Skin epidermis (tissue), 12 donors: ENCODE measurements at regions not wholly inside any gene's neighbourhood (a gene's known extent, or its start where the extent isn't known, plus 50 kb on each side); places are given as distances from the start of the nearest gene placed in this dataset.

ENCODE experiments used
- H3K27ac ChIP-seq, 21 experiments: fragments of 200-600 bp; sonication (generic) in 11 of 21; one replicate each; pipeline ENCODE4 v1.5.0; 2020; ENCODE audit warnings: mild to moderate bottlenecking in 3 of 21, inconsistent platforms in 2 of 21, moderate library complexity in 2 of 21
- H3K4me3 ChIP-seq, 7 experiments: fragments of 200-600 bp; sonication (generic) in 2 of 7; one replicate each; pipeline ENCODE4 v1.5.0; 2020; ENCODE audit warnings: inconsistent platforms in 2 of 7, mild to moderate bottlenecking in 2 of 7, moderate library complexity in 1 of 7

DNA sequence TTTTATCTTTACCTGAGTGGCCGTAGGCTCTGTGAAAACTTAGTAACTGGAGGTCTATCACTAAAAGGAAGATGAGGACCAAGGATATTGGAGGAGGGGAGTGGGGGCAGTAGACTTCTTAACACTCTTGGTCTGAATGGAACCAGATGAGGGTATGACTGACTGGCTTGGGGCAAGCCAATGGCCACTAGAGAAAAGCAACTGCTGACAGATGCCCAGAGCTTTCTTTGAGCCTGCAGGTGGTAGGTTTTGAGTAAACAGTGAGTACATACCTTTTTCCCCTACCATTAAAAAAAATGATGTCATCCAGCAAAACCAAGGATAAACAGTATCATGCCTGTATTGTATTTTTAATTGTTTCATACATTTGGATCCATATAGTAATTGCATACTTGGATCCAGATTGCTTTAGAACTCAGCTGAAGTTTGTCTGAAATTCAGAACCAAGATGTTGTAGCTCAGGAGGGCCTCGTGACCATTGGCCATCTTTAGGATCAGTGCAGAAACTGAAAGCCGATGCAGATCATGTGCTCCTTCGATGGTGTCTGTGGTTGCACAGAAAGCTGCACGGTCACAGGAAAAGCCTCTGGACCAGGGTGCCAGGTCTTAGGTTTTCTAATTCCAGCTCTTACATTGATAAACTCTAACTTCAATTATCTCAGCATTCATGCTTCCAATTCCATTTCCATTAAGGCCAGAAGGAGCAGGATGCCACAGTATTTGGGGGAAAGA lies 131.0 kb downstream of the PDGFRA start:
- no peak overlapping the region for H3K27ac ChIP-seq
- H3K4me3 ChIP-seq, result no peak overlapping the region

DNA sequence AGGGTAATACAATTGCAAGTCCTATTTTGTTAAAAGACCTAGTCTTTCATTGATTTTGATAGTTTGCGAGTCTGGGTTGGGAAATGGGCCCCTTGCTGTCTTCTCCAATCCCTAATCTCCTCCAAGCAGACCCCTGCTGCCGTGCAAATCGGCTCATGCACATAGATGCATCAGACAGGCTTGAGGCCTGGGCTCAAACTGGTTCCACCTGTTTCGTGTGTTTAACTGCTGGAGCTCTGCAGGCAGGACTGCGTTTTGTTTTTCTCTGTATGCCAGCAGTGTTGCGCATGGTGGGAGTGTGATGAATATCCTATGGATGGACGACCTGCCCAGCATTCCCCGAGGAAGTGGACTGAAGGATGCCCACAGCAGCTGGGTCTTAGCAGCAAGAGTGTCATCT lies 133.9 kb downstream of the PDGFRA start:
- H3K27ac ChIP-seq, result no peak overlapping the region
- H3K4me3 ChIP-seq, result no peak overlapping the region

DNA sequence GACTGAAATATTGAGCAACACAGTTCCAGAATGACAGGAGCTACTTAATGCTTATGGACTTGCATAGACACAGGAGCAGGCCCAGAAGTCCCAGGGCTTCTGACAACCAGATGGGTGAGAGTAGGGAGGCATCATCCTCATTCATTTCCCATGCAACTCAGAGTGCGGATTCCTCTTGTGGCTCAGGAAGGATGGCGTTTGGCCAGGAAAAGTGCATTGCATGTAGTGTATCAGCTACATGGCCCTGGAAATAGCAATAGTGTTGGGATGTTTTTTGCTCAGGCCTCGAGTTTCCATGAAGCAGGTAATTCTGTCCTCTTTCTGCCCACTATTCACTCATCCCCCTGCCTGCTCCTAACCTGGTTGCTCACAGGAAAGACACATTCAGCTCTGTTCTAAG lies 136.6 kb downstream of the PDGFRA start:
- Histone ChIP-seq H3K27ac (no peak overlapping the region), H3K4me3 (no peak overlapping the region)

DNA sequence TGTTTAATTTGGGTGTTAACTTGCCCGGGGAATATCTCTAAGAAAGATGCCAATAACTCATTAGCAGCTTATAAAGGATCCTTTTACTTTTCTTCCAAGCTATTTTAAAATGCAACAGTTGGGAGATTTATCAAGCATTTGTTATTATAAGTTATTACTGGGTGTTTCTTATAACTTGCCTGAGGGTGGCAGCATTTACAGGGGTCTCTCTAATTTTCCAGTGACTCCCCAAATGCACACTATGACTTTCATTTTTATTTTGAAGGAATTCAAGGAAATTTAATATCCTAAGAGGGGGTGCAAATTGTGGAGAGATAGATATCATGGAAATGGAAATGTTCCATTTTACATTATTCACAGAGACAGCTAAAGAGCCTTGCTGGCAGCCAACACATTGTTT lies 138.0 kb downstream of the PDGFRA start:
- Histone ChIP-seq H3K4me3 (no peak overlapping the region), H3K27ac (no peak overlapping the region)

DNA sequence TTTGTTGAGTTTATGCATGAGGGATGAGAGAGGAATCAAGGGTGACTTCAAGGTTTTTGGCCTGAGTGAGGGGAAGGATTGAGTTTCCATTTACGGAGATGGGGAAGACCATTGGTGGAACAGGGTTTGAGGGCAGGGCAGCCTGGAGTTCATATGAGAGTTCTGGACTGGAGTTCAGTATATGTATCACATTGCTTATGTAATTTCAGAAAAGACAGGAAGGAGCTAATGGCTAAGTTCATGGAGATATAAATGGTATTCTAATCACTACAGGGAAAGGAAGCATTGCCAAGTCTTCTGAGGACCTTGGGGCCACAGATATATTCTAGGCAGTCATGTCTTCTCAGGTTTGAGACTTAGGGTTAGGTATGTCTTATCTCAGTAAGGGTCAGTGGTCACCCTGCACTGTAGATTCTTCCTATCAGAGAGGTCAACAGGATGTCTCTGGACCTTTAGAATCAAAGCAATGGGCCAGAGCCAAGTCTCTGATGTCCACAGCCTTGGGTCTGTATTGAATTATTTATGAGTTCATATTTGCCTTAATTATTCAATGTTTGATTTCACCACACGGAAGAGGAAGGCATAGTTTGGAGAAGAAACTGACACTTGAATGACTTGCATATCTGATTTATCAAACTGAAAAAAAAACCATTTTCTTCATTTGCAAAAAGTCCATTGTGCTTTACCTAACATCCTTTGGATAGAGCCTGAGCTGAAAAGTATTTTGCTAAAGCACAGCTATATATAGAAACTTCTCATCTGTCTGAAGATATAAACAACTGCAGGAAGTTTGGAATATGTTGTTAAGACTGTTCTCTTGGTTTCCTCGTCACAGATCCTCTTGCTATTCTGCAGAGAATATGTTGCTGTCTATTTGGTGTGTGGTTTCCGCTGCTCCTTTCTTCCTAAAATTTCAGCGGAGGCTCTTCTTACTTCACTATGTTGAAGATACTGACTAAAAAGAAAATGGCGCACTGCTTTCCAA lies 139.5 kb downstream of the PDGFRA start:
- no peak overlapping the region for H3K27ac ChIP-seq
- H3K4me3 ChIP-seq, result no peak overlapping the region

DNA sequence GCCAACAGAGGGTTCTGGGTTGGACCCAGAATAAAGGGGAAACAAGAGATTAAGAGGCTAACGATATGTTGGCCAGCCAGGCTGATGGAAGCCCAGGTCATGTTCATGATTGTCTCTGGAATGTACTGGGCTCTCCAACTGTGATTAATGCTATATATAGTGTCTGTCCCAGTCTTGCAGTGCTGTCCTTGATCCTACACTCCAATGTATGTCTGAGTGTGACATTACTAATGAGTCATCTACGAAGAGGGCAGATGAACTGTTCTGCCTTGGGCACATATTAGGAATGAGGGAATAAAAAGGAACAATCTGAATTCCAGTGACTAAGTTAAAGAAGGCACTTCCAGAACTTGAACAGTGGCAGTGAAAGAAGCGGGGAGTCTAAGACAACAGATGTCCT lies 142.1 kb downstream of the PDGFRA start:
- Histone ChIP-seq H3K27ac (no peak overlapping the region), H3K4me3 (no peak overlapping the region)

DNA sequence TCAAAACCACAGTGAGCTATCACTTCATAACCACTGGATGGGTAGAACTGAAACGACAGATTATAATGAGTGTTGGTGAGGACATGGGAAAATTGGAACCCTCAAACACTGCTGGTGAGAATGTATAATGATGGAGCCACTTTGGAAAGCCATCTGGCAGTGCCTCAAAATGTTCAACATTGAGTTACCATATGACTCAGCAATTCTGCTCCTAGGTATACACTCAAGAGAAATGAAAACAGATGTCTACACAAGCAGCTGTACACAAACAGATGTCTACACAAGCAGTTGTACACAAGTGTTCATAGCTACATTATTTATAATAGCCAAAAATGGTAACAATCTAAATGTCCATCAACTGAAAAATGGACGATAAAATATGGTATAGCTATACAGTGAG lies 143.9 kb downstream of the PDGFRA start:
- Histone ChIP-seq H3K27ac (no peak overlapping the region), H3K4me3 (no peak overlapping the region)

DNA sequence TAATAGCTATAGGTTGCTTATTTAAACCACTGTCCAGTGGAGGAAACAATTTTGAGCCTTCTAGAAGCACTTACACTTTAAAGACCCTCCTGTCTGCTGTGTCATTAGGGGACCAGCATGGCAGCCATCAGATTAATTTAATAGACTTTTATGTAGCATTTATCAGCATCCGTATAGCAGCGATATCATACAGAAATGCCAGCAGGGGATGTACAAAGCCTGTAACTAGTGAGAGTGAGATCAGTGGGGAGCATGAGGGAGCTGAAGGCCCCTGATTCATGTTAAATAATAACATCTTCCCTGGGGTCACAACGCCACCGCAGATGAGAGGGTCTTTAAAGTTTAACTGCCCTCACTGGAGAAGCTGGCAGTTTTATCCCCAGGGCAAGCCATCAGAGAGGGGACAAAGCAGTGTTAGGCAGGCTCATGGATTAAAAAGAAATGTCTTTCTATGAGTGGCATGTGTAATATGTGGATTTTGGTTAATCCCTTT lies 144.7 kb downstream of the PDGFRA start:
- Histone ChIP-seq H3K27ac (no peak overlapping the region), H3K4me3 (no peak overlapping the region)

DNA sequence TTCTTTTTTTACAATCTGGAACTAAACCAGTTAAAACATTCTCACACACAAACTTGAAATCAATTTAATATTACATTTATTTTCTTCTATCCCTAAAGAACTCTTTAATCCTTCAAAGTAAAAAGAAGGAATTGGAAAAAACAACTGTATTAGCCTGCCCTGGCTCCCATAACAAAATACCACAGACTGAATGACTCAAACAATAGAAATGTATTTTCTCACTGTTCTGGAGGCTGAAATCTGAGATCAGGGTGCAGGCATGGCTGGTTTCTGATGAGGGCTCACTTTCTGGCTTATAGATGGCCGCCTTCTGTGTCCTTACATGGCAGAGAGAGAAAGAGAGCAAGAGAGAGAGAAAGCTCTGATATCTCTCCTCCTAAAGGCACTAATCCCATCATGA lies 149.4 kb downstream of the PDGFRA start:
- Histone ChIP-seq H3K27ac (no peak overlapping the region), H3K4me3 (no peak overlapping the region)

DNA sequence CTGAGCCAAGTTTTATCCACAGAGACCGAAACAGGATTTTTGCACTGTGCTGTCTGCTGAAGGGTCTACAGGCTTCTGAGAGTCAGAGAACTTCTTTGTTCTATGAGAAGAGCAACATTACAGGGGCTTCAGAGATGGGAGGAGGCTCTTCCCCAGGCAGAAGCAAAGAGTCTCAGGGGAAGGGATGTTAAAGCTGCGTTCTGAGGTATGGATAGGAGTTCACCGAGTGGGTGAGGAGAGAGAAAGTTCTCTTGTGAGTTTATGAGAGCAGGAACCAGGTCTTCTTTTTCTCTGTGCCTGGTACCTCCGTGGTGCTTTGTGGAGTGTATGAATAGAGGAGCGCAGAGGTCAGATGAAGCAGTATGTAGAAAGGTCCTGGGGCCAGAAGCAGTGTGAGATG lies 155.1 kb downstream of the PDGFRA start:
- Histone ChIP-seq H3K4me3 (no peak overlapping the region), H3K27ac (no peak overlapping the region)

DNA sequence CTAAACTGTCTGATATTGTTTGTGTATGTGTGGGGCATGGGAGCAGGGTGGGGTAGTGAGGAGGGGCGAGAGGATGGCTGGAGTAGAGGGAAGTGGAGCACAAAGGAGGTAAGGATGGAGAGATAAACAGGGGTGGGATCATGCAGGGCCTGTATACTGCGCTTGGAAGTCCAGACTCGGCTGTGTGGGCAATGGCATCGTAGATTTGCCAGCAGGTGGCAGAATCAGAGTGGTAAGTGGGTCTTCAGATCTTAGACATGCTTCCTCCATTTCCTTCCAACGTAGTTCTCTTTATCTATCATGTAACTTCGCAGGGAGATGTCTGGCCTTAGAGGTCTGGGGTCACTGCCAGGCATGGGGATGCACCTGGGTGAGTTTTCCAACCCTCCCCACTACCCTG lies 155.5 kb downstream of the PDGFRA start:
- Histone ChIP-seq H3K27ac (no peak overlapping the region), H3K4me3 (no peak overlapping the region)

DNA sequence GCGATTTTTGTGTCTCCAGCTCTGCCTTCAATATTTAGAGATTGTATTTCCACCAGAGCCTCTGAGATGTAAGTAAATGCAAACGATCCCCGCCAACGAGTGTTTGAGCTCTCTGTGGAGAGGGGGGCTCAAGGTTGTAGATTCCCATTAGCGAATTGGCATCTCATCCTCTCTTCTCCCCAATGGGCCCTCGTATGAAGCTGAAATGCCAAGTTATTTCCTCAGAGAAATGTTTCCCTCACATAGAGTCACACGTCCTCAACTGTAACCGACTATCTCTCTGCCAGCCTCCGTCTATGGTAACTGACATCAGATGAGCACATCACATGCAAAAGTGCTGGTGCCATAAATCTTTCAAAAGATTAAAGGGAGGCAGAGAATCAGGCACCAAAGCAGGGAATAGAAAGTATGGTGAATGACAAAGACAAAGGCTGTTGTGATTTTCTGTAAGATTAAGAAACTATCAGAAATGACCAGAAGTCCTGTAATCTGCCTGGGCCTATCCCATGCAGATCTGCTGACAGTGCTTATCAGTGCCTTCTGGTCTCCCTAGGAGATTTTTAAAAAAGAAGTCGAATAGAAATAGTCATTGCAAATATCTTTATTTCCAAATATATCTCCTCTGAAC lies 157.1 kb downstream of the PDGFRA start:
- no peak overlapping the region for H3K27ac ChIP-seq

DNA sequence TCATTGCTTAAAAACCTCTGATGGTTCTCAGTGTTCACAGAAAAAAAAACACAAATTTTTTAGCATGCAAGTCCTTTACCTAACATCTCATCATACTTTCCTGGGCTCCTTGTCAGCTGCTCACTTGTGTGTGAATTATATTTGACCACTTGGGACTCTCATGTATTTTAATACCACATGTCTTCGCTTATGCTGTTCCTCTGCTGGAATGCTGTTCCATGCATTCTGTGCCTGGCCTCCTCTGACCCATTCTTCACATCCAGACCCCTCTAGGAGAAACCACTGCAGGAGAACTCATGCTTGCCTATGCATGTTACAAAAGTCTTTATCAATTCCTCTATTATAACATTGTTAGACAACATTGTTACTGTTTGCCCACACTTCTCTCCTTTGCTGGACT lies 157.6 kb downstream of the PDGFRA start:
- no peak overlapping the region for H3K27ac ChIP-seq
- no peak overlapping the region for H3K4me3 ChIP-seq

More for the DNA sequence above, 157.1 kb downstream of the PDGFRA start:
- H3K4me3 ChIP-seq, result no peak overlapping the region

DNA sequence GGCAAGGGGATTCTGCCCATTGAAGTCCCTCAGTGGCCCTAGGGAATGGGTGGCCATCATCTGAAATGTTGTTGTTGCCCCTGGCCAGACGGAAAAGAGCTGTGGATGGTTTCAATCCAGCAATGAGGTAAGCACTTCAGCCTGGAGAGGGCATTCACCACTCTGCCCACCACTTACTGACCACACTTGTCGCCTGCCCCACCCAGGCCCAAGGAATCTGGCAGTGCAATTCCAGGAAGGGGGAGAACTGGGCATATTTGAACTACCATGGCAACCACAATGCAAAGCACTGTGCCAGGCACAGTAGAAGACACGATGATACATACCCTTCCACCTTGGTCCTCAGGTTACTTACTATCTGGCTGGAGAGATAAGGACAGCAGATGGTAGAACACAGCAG lies 161.6 kb downstream of the PDGFRA start:
- Histone ChIP-seq H3K4me3 (no peak overlapping the region), H3K27ac (no peak overlapping the region)

DNA sequence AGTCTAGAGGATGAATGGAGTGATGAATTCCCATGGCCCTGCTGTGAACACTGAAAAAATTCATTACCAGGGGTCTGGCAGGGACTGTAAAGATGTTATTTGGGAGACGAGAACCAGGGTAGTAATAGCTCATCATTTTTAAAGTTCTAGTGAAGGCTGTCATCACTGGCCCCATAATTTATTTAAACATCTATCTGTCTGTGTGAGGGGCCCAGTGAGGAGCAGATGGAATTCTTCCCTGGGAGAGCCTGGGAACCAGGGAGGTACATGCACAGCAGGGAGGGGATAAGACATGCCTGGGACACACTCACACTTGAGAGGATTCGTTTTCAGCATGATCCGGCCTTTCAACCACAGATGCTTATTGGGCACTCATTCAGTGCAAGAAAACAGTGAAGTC lies 162.0 kb downstream of the PDGFRA start:
- no peak overlapping the region for H3K27ac ChIP-seq
- no peak overlapping the region for H3K4me3 ChIP-seq

DNA sequence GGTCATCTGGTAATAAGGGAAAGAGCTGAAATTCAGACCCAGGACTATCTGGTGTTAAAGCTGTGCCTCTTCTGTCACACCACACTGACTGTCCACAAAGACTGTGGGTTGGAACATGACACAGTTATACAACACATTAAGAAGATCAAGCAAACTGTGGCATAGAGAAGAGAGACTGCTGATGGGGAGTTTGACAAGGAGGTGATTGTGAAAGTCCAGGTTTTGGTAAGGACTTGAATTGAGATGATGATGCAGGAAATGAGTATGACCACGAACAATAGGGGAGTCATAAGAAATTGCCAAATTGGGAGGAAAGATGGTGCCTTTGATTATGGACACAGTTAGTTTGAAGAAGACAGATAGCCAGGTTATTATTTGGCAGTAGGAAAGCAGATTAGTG lies 163.4 kb downstream of the PDGFRA start:
- no peak overlapping the region for H3K4me3 ChIP-seq
- H3K27ac ChIP-seq, result no peak overlapping the region

DNA sequence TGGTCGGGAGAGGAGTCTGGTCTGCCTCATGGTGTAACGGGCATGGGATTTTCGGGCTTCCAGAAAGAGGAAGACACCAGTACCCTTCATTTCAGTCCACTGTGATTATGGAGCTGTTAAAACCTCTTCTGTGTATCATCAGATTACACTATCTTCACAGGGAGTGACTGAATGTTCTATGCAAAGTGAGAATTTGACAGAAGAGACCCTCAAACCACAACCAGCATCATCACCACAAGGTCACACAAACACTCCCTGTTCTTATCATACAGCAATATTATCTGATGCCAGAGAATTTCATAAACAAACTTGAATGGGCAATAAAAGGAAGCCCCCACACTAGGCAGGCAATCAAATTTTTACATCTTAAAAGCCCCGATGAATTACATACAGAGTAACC lies 164.2 kb downstream of the PDGFRA start:
- no peak overlapping the region for H3K27ac ChIP-seq
- no peak overlapping the region for H3K4me3 ChIP-seq

DNA sequence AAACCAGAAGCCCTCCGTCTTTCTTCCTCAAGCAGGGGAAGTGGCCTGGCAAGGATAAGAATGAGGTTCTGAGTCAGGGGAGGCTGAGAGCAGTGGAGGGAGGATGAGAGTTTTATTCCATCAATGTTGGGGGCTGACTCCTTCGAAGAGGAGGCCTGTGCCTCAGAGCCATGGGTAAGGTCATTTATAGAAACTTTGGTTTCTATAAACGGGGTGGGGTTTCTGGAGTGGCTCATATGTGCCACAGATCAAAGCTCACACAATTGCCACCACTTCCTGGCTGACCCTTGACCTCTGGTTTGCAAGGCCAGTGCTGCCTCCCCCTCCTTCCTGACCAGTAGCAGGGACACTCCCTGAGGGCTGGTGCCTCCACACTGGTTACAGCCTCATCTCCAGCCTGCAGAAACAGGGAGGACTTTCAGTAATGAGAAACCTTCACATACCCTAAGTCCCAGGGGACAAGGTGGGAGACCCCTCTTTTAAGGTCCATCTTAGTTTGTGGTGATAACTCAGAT lies 166.0 kb downstream of the PDGFRA start:
- H3K4me3 ChIP-seq, result no peak overlapping the region
- no peak overlapping the region for H3K27ac ChIP-seq

DNA sequence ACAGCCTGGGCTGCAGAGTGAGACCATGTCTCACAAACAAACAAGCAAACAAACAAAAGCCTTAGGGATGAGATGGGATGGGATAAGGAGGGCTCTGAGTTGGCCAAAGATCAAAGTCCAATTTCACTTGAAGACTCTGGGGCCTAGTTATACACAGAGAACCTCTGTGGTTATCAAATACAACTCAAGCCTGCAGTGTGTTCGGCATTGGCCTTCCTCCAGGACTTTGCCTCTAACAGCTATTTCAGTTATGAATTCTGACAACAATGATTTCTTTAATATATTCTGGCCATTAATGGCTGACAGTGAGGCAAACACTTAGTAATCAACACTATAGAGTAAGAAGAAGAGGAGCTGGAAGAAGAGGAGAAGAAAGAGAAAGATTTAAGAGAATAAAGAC lies 171.1 kb downstream of the PDGFRA start:
- Histone ChIP-seq H3K4me3 (no peak overlapping the region), H3K27ac (peak overlapping the region in 3 of 21 experiments; percentile 31 to 57 (median 38))

DNA sequence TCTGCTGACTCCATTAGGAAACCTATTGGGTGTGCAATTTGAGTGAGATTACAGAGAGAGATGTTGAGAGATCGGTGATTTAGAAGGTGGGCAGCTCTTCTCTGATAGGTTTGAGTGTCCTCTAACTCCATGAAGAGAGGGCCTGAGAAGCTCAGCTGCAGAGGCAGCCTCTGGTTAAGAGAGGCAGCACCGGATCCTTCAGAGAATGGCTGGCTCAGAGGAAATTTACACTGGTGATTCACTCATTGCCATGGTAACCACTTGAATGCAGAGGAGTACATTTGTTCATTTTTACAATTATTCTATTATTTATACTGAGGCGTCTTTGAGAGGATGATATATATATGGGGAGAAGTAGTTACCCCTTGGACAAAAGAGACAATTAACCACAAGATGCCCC lies 171.7 kb downstream of the PDGFRA start:
- peak overlapping the region in 3 of 21 experiments; percentile 31 to 57 (median 38) for H3K27ac ChIP-seq
- H3K4me3 ChIP-seq, result no peak overlapping the region
